ENCODE measurements at regions not wholly inside any gene's neighbourhood (a gene's known extent, or its start where the extent isn't known, plus 50 kb on each side); places are given as distances from the start of the nearest gene placed in this dataset.
A peak's percentile ranks its signal among the peaks of the same experiment; 100 is the strongest.

DNA sequence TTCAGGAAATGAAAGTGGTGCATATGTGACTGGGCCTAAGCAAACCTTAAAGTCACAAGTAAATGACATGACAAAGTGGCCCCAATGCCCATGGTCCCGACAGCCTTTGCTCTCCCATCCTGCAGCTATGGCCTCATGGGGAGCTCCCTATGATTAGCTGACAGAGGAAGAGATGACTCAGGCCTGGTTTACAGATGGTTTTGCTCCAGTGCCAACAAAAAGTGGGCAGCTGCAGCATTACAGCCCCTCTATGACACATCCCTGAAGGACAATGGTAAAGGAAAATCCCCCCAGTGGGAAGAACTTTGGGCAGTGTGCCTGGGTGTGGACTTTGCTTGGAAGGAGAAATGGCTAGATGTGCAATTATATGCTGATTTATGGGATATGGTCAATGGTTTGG is 105.1 kb upstream of the ADCY1 start:
- Histone ChIP-seq H3K4me1 (ENCODE audit: control insufficient read depth, extremely low read depth, insufficient read depth, low read length) (no peaks in the 10 kb centered on the region), H3K4me2 (ENCODE audit: extremely low read depth, insufficient read depth, low read length) (no peak overlapping the region), H3K4me3 (replicated peaks in 1 of 4; ENCODE audit: control extremely low read depth in 1 of 4, insufficient read depth in 1 of 4, low read depth in 3 of 4, low read length in 4 of 4) (no peak overlapping the region), H4K20me1 (ENCODE audit: control insufficient read depth, extremely low read depth, insufficient read depth, low read length) (no peaks in the 10 kb centered on the region), H3K27ac (ENCODE audit: insufficient read depth, low read length) (no peak overlapping the region), H3K79me2 (ENCODE audit: control insufficient read depth, insufficient read depth, low read length) (no peaks in the 10 kb centered on the region), H3K36me3 (ENCODE audit: control insufficient read depth, insufficient read depth, low read length) (no peaks in the 10 kb centered on the region), H3K27me3 (ENCODE audit: control insufficient read depth, insufficient read depth, low read length) (no peaks in the 10 kb centered on the region), H2AFZ (ENCODE audit: low read length) (no peak overlapping the region), H3K9me3 (ENCODE audit: control insufficient read depth, insufficient read depth, low read depth, low read length) (no peaks in the 10 kb centered on the region), H3K9ac (ENCODE audit: insufficient read depth, low read length) (no peak overlapping the region)
- peak in 1 of 2 donors; percentile 77 for DNase-seq (ENCODE audit: low read depth in 2 of 2)
- TF ChIP-seq EZH2 (IDR thresholded peaks at IDR 0.05; ENCODE audit: low read length, missing control alignments): no peak
- TF ChIP-seq, protein P1, sequence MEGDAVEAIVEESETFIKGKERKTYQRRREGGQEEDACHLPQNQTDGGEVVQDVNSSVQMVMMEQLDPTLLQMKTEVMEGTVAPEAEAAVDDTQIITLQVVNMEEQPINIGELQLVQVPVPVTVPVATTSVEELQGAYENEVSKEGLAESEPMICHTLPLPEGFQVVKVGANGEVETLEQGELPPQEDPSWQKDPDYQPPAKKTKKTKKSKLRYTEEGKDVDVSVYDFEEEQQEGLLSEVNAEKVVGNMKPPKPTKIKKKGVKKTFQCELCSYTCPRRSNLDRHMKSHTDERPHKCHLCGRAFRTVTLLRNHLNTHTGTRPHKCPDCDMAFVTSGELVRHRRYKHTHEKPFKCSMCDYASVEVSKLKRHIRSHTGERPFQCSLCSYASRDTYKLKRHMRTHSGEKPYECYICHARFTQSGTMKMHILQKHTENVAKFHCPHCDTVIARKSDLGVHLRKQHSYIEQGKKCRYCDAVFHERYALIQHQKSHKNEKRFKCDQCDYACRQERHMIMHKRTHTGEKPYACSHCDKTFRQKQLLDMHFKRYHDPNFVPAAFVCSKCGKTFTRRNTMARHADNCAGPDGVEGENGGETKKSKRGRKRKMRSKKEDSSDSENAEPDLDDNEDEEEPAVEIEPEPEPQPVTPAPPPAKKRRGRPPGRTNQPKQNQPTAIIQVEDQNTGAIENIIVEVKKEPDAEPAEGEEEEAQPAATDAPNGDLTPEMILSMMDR (conservative IDR thresholded peaks at IDR 0.05 in 1 of 2, IDR thresholded peaks at IDR 0.05 in 1 of 2; ENCODE audit: low read depth in 1 of 2, low read length in 2 of 2): no peak

- TF ChIP-seq, protein P1 (conservative IDR thresholded peaks at IDR 0.05 in 1 of 2, IDR thresholded peaks at IDR 0.05 in 1 of 2; ENCODE audit: low read depth in 1 of 2, low read length in 2 of 2): no peak
- TF ChIP-seq EZH2 (IDR thresholded peaks at IDR 0.05; ENCODE audit: low read length, missing control alignments): no peak
- Histone ChIP-seq H3K9me3 (ENCODE audit: control insufficient read depth, insufficient read depth, low read depth, low read length) (no peaks in the 10 kb centered on the region), H3K36me3 (ENCODE audit: control insufficient read depth, insufficient read depth, low read length) (no peaks in the 10 kb centered on the region), H4K20me1 (ENCODE audit: control insufficient read depth, extremely low read depth, insufficient read depth, low read length) (no peaks in the 10 kb centered on the region), H3K79me2 (ENCODE audit: control insufficient read depth, insufficient read depth, low read length) (no peaks in the 10 kb centered on the region), H3K4me1 (ENCODE audit: control insufficient read depth, extremely low read depth, insufficient read depth, low read length) (no peaks in the 10 kb centered on the region), H3K4me2 (ENCODE audit: extremely low read depth, insufficient read depth, low read length) (no peak overlapping the region), H3K27ac (ENCODE audit: insufficient read depth, low read length) (no peak overlapping the region), H3K27me3 (ENCODE audit: control insufficient read depth, insufficient read depth, low read length) (no peaks in the 10 kb centered on the region), H2AFZ (ENCODE audit: low read length) (no peak overlapping the region), H3K4me3 (replicated peaks in 1 of 4; ENCODE audit: control extremely low read depth in 1 of 4, insufficient read depth in 1 of 4, low read depth in 3 of 4, low read length in 4 of 4) (no peak overlapping the region), H3K9ac (ENCODE audit: insufficient read depth, low read length) (no peak overlapping the region)
- DNase-seq (ENCODE audit: low read depth in 2 of 2): no peak
Observed at GRCh38 chr7:45470031-45470430, 104.1 kb upstream of the ADCY1 start.

GRCh38 chr7:45479781-45480180 is 94.4 kb upstream of the ADCY1 start:
- H3K9ac ChIP-seq (ENCODE audit: insufficient read depth, low read length): no peak overlapping the region
- no peak for DNase-seq (ENCODE audit: low read depth in 2 of 2)
- no peaks in the 10 kb centered on the region for H3K36me3 ChIP-seq (ENCODE audit: control insufficient read depth, insufficient read depth, low read length)
- H4K20me1 ChIP-seq (ENCODE audit: control insufficient read depth, extremely low read depth, insufficient read depth, low read length): no peaks in the 10 kb centered on the region
- TF ChIP-seq, protein P1 (conservative IDR thresholded peaks at IDR 0.05 in 1 of 2, IDR thresholded peaks at IDR 0.05 in 1 of 2; ENCODE audit: low read depth in 1 of 2, low read length in 2 of 2): no peak
- no peak for TF ChIP-seq EZH2 (IDR thresholded peaks at IDR 0.05; ENCODE audit: low read length, missing control alignments)
- no peaks in the 10 kb centered on the region for H3K27me3 ChIP-seq (ENCODE audit: control insufficient read depth, insufficient read depth, low read length)
- no peaks in the 10 kb centered on the region for H3K79me2 ChIP-seq (ENCODE audit: control insufficient read depth, insufficient read depth, low read length)
- H2AFZ ChIP-seq (ENCODE audit: low read length): no peak overlapping the region
- H3K4me3 ChIP-seq (replicated peaks in 1 of 4; ENCODE audit: control extremely low read depth in 1 of 4, insufficient read depth in 1 of 4, low read depth in 3 of 4, low read length in 4 of 4): no peak overlapping the region
- no peak overlapping the region for H3K27ac ChIP-seq (ENCODE audit: insufficient read depth, low read length)
- no peaks in the 10 kb centered on the region for H3K9me3 ChIP-seq (ENCODE audit: control insufficient read depth, insufficient read depth, low read depth, low read length)
- no peaks in the 10 kb centered on the region for H3K4me1 ChIP-seq (ENCODE audit: control insufficient read depth, extremely low read depth, insufficient read depth, low read length)
- no peak overlapping the region for H3K4me2 ChIP-seq (ENCODE audit: extremely low read depth, insufficient read depth, low read length)

Data from fibroblast of lung (primary cell).